SU-DHL-6 (cell line): ENCODE measurements at regions not wholly inside any gene's neighbourhood (a gene's known extent, or its start where the extent isn't known, plus 50 kb on each side); places are given as distances from the start of the nearest gene placed in this dataset.

ENCODE experiments used
- EZH2phosphoT487 ChIP-seq: fragments of 200-600 bp; sonication (generic), shearing (Covaris generic); conservative IDR thresholded peaks from 2 replicates; pipeline ENCODE4 v1.6.1; 2018; ENCODE audit warnings: mild to moderate bottlenecking, antibody characterized with exemption, low read length, moderate library complexity, mixed read lengths
- TF ChIP-seq, protein P1 (sequence below): fragments of 200-600 bp; sonication (generic); IDR thresholded peaks from one replicate; pipeline ENCODE4 v1.5.1; 2017; ENCODE audit warnings: antibody characterized with exemption, mild to moderate bottlenecking, low read length, moderate library complexity; ENCODE audit not compliant: insufficient read depth, poor library complexity, severe bottlenecking

DNA sequence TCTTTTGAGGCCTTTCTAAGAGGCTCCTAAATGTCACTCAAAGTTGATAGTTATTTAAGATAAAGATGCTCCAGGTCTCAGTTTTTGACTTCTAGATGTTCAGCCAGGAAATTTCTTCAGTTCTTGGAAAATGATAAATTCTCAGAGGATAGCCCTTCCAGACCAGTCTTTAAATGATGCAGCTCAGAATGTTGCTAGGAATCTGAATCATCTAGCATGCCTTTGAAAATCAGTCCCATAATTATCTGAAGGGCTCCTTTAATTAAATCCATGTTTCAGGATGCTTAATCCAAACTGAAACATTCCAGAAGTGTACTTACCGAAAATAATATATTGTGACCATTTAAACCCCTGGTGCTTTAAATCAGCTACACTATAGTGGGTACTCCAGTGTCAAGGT lies 107.5 kb upstream of the FBN2 start:
- TF ChIP-seq, protein P1, sequence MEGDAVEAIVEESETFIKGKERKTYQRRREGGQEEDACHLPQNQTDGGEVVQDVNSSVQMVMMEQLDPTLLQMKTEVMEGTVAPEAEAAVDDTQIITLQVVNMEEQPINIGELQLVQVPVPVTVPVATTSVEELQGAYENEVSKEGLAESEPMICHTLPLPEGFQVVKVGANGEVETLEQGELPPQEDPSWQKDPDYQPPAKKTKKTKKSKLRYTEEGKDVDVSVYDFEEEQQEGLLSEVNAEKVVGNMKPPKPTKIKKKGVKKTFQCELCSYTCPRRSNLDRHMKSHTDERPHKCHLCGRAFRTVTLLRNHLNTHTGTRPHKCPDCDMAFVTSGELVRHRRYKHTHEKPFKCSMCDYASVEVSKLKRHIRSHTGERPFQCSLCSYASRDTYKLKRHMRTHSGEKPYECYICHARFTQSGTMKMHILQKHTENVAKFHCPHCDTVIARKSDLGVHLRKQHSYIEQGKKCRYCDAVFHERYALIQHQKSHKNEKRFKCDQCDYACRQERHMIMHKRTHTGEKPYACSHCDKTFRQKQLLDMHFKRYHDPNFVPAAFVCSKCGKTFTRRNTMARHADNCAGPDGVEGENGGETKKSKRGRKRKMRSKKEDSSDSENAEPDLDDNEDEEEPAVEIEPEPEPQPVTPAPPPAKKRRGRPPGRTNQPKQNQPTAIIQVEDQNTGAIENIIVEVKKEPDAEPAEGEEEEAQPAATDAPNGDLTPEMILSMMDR: no peak
- TF ChIP-seq EZH2phosphoT487: no peak
